ENCODE measurements at regions not wholly inside any gene's neighbourhood (a gene's known extent, or its start where the extent isn't known, plus 50 kb on each side); places are given as distances from the start of the nearest gene placed in this dataset.

DNA sequence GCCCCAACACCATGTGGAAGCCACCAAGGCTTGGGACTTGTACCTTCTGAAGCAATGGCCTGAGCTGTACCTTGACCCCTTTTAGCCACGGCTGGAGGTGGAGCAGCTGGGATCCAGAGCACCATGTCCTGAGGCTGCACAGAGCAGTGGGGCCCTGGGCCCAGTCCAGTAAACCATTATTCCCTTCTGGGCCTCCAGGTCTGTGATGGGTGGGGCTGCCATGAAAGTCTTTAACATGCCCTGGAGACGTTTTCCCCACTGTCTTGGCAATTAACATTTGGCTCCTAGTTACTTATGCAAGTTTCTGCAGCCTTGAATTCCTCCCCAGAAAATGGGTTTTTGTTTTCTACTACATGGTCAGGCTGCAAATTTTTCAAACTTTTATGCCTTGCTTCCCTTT, 323.7 kb upstream of the ZP4 start:
- no peak for DNase-seq
- no peak overlapping the region for H3K27ac Mint-ChIP-seq (ENCODE audit: unreplicated experiment)
- Histone ChIP-seq H3K9me3 (no peaks in the 10 kb centered on the region), H3K36me3 (ENCODE audit: control insufficient read depth, insufficient read depth, low read length) (no peaks in the 10 kb centered on the region), H3K4me3 (ENCODE audit: low read depth, low read length) (no peak overlapping the region), H3K4me1 (no peaks in the 10 kb centered on the region), H3K27me3 (replicated peaks; ENCODE audit: control insufficient read depth, insufficient read depth, low read length) (no peaks in the 10 kb centered on the region)
- H3K27me3 Mint-ChIP-seq (ENCODE audit: insufficient read depth, unreplicated experiment), result no peaks in the 10 kb centered on the region
- H3K9me3 Mint-ChIP-seq (ENCODE audit: unreplicated experiment), result no peaks in the 10 kb centered on the region
- intact Hi-C loops (cut with micrococcal nuclease; ENCODE audit: unreplicated experiment), result no loop called here
- H3K4me3 Mint-ChIP-seq (ENCODE audit: unreplicated experiment), result no peak overlapping the region
- no peaks in the 10 kb centered on the region for H3K4me1 Mint-ChIP-seq (ENCODE audit: low read depth, unreplicated experiment)
- CTCF ChIA-PET, result no interaction called here
- no peaks in the 10 kb centered on the region for H3K36me3 Mint-ChIP-seq (ENCODE audit: insufficient read depth, unreplicated experiment)
- POLR2A ChIA-PET, result no interaction called here
- no peak for TF ChIP-seq CTCF (IDR thresholded peaks at IDR 0.05; ENCODE audit: insufficient read depth in 1 of 2, low read depth in 1 of 2, low read length in 1 of 2, severe bottlenecking in 1 of 2, unreplicated experiment in 1 of 2)
- no TSS peak for BruUV-seq (replicated peaks)

DNA sequence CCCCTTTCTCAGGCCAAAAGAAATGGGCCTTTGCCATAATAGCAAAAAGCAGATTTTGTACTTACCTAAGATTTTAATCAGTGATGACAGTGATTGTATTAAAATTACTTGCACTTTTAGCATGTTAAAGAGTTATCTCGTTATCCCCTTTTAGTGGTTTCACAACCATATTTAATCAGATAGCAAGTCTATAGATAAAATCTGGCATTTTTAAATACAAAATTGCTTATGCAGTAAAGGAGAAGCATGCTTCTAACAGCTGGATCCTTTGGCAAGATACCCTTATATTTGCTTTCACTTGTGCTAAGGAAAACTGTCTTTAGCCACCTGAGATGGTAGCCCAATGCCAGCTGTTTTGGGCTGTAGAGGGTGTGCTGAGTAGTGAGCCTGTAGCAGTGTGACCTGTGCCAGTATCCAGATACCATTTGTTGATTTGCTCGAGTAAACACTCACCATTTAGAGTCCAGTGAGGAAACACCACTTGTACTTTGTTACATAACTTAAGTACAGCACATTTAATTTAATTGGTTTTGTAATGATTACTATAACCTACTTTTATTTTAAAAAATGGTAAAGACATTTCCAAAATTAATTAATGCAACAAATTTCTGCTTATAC, 314.4 kb upstream of the ZP4 start:
- DNase-seq, result no peak
- intact Hi-C loops (cut with micrococcal nuclease; ENCODE audit: unreplicated experiment), result no loop called here
- H3K36me3 Mint-ChIP-seq (ENCODE audit: insufficient read depth, unreplicated experiment), result no peaks in the 10 kb centered on the region
- H3K9me3 Mint-ChIP-seq (ENCODE audit: unreplicated experiment), result peaks cover 6% of the 10 kb centered on the region
- POLR2A ChIA-PET, result no interaction called here
- H3K4me1 Mint-ChIP-seq (ENCODE audit: low read depth, unreplicated experiment), result no peaks in the 10 kb centered on the region
- H3K36me3 ChIP-seq (ENCODE audit: control insufficient read depth, insufficient read depth, low read length), result no peaks in the 10 kb centered on the region
- no peak overlapping the region for H3K4me3 Mint-ChIP-seq (ENCODE audit: unreplicated experiment)
- TF ChIP-seq CTCF (IDR thresholded peaks at IDR 0.05; ENCODE audit: insufficient read depth in 1 of 2, low read depth in 1 of 2, low read length in 1 of 2, severe bottlenecking in 1 of 2, unreplicated experiment in 1 of 2), result no peak
- H3K4me1 ChIP-seq, result no peaks in the 10 kb centered on the region
- H3K27ac Mint-ChIP-seq (ENCODE audit: unreplicated experiment), result no peak overlapping the region
- H3K27me3 Mint-ChIP-seq (ENCODE audit: insufficient read depth, unreplicated experiment), result no peaks in the 10 kb centered on the region
- no peaks in the 10 kb centered on the region for H3K27me3 ChIP-seq (replicated peaks; ENCODE audit: control insufficient read depth, insufficient read depth, low read length)
- CTCF ChIA-PET, result no interaction called here
- BruUV-seq (replicated peaks), result no TSS peak
- no peaks in the 10 kb centered on the region for H3K9me3 ChIP-seq
- H3K4me3 ChIP-seq (ENCODE audit: low read depth, low read length), result no peak overlapping the region

- CTCF ChIA-PET, result no interaction called here
- H3K27me3 Mint-ChIP-seq (ENCODE audit: insufficient read depth, unreplicated experiment), result no peaks in the 10 kb centered on the region
- Histone ChIP-seq H3K4me1 (no peaks in the 10 kb centered on the region), H3K9me3 (no peaks in the 10 kb centered on the region), H3K27me3 (replicated peaks; ENCODE audit: control insufficient read depth, insufficient read depth, low read length) (no peaks in the 10 kb centered on the region), H3K4me3 (ENCODE audit: low read depth, low read length) (no peak overlapping the region), H3K36me3 (ENCODE audit: control insufficient read depth, insufficient read depth, low read length) (no peaks in the 10 kb centered on the region)
- POLR2A ChIA-PET, result no interaction called here
- H3K4me3 Mint-ChIP-seq (ENCODE audit: unreplicated experiment), result no peak overlapping the region
- BruUV-seq (replicated peaks), result no TSS peak
- no peaks in the 10 kb centered on the region for H3K4me1 Mint-ChIP-seq (ENCODE audit: low read depth, unreplicated experiment)
- H3K27ac Mint-ChIP-seq (ENCODE audit: unreplicated experiment), result no peak overlapping the region
- intact Hi-C loops (cut with micrococcal nuclease; ENCODE audit: unreplicated experiment), result no loop called here
- no peak for DNase-seq
- no peaks in the 10 kb centered on the region for H3K9me3 Mint-ChIP-seq (ENCODE audit: unreplicated experiment)
- TF ChIP-seq CTCF (IDR thresholded peaks at IDR 0.05; ENCODE audit: insufficient read depth in 1 of 2, low read depth in 1 of 2, low read length in 1 of 2, severe bottlenecking in 1 of 2, unreplicated experiment in 1 of 2), result no peak
- no peaks in the 10 kb centered on the region for H3K36me3 Mint-ChIP-seq (ENCODE audit: insufficient read depth, unreplicated experiment)
Observed at GRCh38 chr1:238201992-238202391, 311.3 kb upstream of the ZP4 start.

All from Caco-2 (cell line).